Activated T-cell treated with anti-CD3 and anti-CD28 coated beads, Interleukin-2, amount 50 U/mL, for 4 hours (primary cell): ENCODE measurements at regions not wholly inside any gene's neighbourhood (a gene's known extent, or its start where the extent isn't known, plus 50 kb on each side); places are given as distances from the start of the nearest gene placed in this dataset.
"Not testable (repeated sequence)": the region's sequence is repeated elsewhere in the genome, so short reads cannot be mapped to it uniquely, and the experiment has no call there.

Experiments
- ATAC-seq, 2 donors: fragments of 200-7000 bp; cut with Tn5 transposase; one replicate each; pipeline ENCODE4 v1.10.0; 2021
- DNase-seq: peaks from one replicate; pipeline ENCODE4 v3.0.0-alpha.2; 2020
- H3K27me3 Mint-ChIP-seq: one replicate; pipeline ENCODE4 v1.8.0; 2021; ENCODE audit warnings: low read depth, mixed read lengths
- H3K36me3 Mint-ChIP-seq: one replicate; pipeline ENCODE4 v1.8.0; 2022; ENCODE audit warnings: mixed read lengths; ENCODE audit not compliant: insufficient read depth
- H3K4me1 Mint-ChIP-seq: one replicate; pipeline ENCODE4 v1.8.0; 2021; ENCODE audit warnings: low read depth, mixed read lengths
- H3K4me3 Mint-ChIP-seq: one replicate; pipeline ENCODE4 v1.8.0; 2021; ENCODE audit warnings: mild to moderate bottlenecking, moderate library complexity, mixed read lengths
- H3K9me3 Mint-ChIP-seq: one replicate; pipeline ENCODE4 v1.8.0; 2021; ENCODE audit warnings: mixed read lengths

GRCh38 chr1:232428036-232428645, 201.8 kb downstream of the SIPA1L2 start:
- Mint-ChIP-seq H3K9me3 (no peaks in the 10 kb centered on the region), H3K36me3 (peaks cover 4% of the 10 kb centered on the region), H3K27me3 (peaks cover 12% of the 10 kb centered on the region), H3K4me3 (no peak overlapping the region), H3K4me1 (no peaks in the 10 kb centered on the region)
- DNase-seq, result no peak
- no peak for ATAC-seq

DNA sequence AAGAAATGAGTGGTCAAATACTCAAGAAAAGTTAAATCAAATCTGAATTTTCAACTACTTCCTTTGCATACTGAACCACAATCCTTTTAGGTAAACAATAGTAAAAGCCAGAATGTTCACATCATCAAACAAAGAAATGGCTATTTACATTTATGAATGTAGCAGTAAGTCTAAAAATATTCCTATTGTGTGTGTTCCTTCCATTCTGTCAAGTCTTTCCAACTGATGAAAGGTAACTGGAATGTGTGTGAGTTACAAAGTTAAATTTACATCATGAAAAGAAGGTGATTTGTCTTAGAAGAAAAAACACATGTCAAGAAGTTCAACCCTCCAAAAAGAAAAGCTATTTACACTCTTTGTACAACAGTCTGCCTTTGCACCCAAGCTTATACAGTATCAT, 203.1 kb downstream of the SIPA1L2 start:
- ATAC-seq, result no peak
- Mint-ChIP-seq H3K4me1 (no peaks in the 10 kb centered on the region), H3K9me3 (no peaks in the 10 kb centered on the region), H3K4me3 (no peak overlapping the region), H3K36me3 (peaks cover 4% of the 10 kb centered on the region), H3K27me3 (peaks cover 9% of the 10 kb centered on the region)
- no peak for DNase-seq

- Mint-ChIP-seq H3K36me3 (peaks cover 4% of the 10 kb centered on the region), H3K4me3 (no peak overlapping the region)
- ATAC-seq, result no peak
Observed at GRCh38 chr1:232425421-232425820, 204.5 kb downstream of the SIPA1L2 start.

DNA sequence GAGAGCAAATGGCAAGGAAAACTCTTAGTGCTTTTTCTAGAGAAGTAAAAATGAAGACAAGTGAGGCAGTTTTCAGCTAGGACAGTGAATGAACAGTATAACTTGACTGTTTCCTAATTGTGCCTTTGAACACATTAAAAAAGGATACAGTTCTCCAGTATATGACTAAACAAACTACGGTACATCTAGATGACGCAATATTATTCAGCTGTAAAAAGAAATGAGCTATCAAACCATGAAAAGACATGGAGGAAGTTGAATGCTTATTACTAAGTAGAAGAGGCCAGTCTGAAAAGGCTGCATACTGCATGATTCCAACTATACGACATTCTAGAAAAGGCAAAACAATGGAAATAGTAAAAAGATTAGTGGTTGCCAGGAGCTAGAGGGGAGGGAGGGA, 206.3 kb downstream of the SIPA1L2 start:
- Mint-ChIP-seq H3K9me3 (no peaks in the 10 kb centered on the region), H3K4me3 (no peak overlapping the region), H3K36me3 (peaks cover 13% of the 10 kb centered on the region), H3K27me3 (peaks cover 5% of the 10 kb centered on the region), H3K4me1 (no peaks in the 10 kb centered on the region)
- DNase-seq (no peak), ATAC-seq (no peak)

More at GRCh38 chr1:232425421-232425820, 204.5 kb downstream of the SIPA1L2 start:
- Mint-ChIP-seq H3K27me3 (peaks cover 7% of the 10 kb centered on the region), H3K9me3 (no peaks in the 10 kb centered on the region), H3K4me1 (no peaks in the 10 kb centered on the region)
- no peak for DNase-seq

DNA sequence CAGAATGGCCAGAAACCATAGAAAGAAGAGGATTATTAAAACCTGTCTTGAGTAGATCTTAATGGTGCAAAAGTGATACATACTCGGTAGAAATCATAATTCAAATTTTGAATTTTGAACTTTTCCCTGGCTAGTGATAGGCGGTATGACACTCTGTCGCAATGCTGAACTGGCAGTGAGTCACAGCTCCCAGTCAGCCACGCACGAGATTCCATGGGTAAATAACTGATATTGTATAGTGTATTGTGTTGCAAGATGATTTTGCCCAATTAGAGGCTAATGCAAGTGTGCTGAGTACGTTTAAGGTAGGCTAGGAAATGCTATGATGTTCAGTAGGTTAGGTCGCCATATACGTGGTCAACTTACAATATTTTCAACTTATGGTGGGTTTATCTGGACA, 207.0 kb downstream of the SIPA1L2 start:
- DNase-seq (no peak), ATAC-seq (no peak)
- no peaks in the 10 kb centered on the region for H3K4me1 Mint-ChIP-seq
- H3K27me3 Mint-ChIP-seq, result peaks cover 3% of the 10 kb centered on the region
- peaks cover 13% of the 10 kb centered on the region for H3K36me3 Mint-ChIP-seq
- H3K9me3 Mint-ChIP-seq, result no peaks in the 10 kb centered on the region
- no peak overlapping the region for H3K4me3 Mint-ChIP-seq

DNA sequence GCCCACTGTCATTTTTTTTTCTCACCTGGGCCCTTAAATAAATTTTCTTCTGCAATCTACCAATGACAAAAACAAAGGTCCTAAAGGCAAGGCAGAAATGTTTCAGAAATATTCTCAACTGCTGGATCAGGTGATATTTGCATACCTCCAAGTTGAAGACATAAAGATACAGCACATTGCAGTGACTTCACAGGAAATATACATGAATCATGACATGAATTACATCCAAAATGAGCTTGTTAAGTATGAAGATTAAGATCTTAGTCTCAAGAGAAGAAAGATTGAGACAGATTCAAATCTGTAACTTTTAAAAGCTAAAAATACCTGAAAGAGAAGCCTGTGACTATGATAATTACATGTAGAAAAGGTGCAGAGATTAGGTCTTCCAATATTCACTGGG, 207.8 kb downstream of the SIPA1L2 start:
- peaks cover 13% of the 10 kb centered on the region for H3K36me3 Mint-ChIP-seq
- DNase-seq (no peak), ATAC-seq (no peak)
- H3K4me1 Mint-ChIP-seq, result no peaks in the 10 kb centered on the region
- no peaks in the 10 kb centered on the region for H3K9me3 Mint-ChIP-seq
- H3K4me3 Mint-ChIP-seq, result no peak overlapping the region
- H3K27me3 Mint-ChIP-seq, result peaks cover 3% of the 10 kb centered on the region

- Mint-ChIP-seq H3K4me1 (no peaks in the 10 kb centered on the region), H3K36me3 (peaks cover 13% of the 10 kb centered on the region), H3K27me3 (peaks cover 3% of the 10 kb centered on the region), H3K9me3 (no peaks in the 10 kb centered on the region), H3K4me3 (no peak overlapping the region)
- DNase-seq (no peak), ATAC-seq (no peak)
Observed at GRCh38 chr1:232421143-232421796, 208.7 kb downstream of the SIPA1L2 start.

DNA sequence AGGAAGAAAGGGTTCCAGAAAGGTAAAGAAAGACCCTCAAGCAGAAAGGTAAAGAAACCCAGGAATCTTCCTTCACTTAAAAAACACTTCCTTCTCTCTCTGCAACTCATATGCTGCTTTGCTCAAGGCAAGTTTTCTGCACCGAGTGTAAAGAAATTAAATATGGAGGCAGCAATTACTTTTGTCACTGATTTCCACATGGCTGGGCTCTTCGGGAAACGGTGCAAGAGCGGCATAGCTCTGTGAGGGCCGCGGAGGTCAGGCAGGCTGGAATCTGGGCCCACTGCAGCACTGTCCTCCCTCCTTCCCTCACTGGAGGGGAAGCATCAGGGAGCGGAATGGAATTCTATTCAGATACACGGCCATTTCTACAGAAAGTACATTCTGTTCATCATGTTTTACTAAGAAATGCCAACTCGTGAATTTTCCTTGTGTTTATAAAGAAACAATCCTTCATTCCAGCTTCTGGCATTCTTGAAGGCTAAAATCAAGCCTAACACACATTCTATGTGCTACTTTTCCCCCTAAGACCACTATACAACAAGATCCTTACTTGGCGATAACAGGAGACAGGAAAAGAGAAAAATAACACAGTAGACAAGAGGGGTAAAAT, 212.2 kb downstream of the SIPA1L2 start:
- Mint-ChIP-seq H3K27me3 (no peaks in the 10 kb centered on the region), H3K4me1 (no peaks in the 10 kb centered on the region), H3K36me3 (peaks cover 14% of the 10 kb centered on the region), H3K9me3 (no peaks in the 10 kb centered on the region), H3K4me3 (no peak overlapping the region)
- ATAC-seq, result no peak
- DNase-seq, result no peak

DNA sequence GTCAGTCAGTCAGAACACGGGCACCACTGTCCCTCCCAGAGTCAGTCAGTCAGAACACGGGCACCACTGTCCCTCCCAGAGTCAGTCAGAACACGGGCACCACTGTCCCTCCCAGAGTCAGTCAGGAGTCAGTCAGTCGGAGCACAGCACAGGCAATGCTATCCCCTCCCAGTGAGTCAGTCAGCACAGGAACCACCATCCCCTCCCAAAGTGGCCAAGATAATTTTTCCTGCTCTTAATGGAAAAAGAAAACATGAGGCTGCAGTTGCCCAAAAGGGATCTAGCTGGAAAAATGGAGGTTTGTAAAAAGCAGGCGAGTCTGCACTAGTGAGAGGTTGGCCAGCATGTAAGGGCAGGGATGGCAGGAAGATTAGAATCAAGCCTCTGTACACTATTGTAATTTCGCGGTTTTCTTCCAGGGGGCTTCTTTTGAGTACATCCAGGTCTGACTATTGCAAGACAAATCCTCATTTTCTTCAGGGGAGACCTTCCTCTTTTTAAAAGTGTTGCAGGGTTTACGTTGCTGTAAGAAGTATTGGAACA, 213.8 kb downstream of the SIPA1L2 start:
- ATAC-seq (no peak), DNase-seq (no peak)
- no peak overlapping the region for H3K4me3 Mint-ChIP-seq
- H3K9me3 Mint-ChIP-seq, result no peaks in the 10 kb centered on the region
- H3K36me3 Mint-ChIP-seq, result peaks cover 14% of the 10 kb centered on the region
- H3K27me3 Mint-ChIP-seq, result peaks cover 2% of the 10 kb centered on the region
- H3K4me1 Mint-ChIP-seq, result no peaks in the 10 kb centered on the region

DNA sequence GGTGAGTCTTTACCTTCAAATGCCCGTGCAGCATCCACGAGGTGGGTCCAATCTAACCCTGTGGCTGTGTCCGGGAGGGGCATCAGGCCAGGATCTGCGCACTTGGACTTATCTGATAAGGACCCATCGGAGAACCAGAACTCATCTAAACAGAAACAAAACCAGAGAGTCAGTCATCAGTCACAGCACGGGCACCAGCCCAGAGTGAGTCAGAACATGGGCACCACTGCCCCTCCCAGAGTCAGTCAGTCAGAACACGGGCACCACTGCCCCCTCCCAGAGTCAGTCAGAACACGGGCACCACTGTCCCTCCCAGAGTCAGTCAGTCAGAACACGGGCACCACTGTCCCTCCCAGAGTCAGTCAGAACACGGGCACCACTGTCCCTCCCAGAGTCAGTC, 214.5 kb downstream of the SIPA1L2 start:
- not testable (repeated sequence) for DNase-seq, H3K9me3 Mint-ChIP-seq, ATAC-seq, H3K4me1 Mint-ChIP-seq, H3K27me3 Mint-ChIP-seq, H3K4me3 Mint-ChIP-seq
- H3K36me3 Mint-ChIP-seq, result peaks cover 14% of the 10 kb centered on the region

- H3K36me3 Mint-ChIP-seq, result peaks cover 10% of the 10 kb centered on the region
- peaks cover 5% of the 10 kb centered on the region for H3K9me3 Mint-ChIP-seq
- H3K4me3 Mint-ChIP-seq, result no peak overlapping the region
Observed at GRCh38 chr1:232414100-232414499, 215.8 kb downstream of the SIPA1L2 start.

DNA sequence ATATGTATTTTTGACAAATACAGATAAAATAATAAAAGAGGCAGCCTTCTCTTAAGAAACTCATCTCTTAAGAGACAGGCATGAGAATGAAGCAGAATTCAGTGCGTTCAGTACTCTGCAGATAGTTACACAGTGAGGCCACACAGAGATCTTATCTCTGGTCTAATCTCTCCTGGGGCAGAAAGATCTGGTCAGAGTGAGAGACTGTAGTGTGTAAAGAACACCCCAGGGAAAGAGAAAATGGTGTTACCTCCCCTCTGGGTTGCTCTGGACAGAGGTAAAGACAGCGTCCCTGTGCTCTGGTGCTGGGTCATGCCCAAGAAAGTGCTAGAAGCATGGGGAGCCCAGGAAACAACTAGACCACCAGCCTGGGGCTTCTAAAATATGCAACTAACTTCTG, 216.3 kb downstream of the SIPA1L2 start:
- Mint-ChIP-seq H3K27me3 (peaks cover 2% of the 10 kb centered on the region), H3K9me3 (peaks cover 5% of the 10 kb centered on the region)

More at GRCh38 chr1:232414100-232414499, 215.8 kb downstream of the SIPA1L2 start:
- ATAC-seq (no peak), DNase-seq (no peak)
- Mint-ChIP-seq H3K27me3 (peaks cover 2% of the 10 kb centered on the region), H3K4me1 (no peaks in the 10 kb centered on the region)

DNA sequence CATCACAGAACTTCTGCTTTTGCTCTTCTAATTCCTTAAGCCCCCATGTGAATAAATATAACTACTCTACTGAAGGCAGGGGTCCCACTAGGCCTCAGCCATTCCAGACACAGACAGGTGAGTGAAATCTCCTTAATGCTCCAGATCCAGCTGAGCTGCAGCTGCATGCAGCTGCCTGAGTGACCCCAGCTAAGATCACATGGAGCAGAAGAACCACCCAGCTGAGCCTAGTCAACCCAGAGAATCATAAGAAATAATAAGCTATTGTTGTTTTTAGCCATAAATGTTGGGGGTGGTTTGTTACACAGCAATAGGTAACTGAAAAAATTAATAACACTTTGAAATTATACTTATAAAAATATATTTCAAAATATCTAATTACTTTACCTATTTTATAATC, 220.3 kb downstream of the SIPA1L2 start:
- no peaks in the 10 kb centered on the region for H3K4me1 Mint-ChIP-seq
- H3K36me3 Mint-ChIP-seq, result peaks cover 6% of the 10 kb centered on the region
- no peak overlapping the region for H3K4me3 Mint-ChIP-seq
- H3K27me3 Mint-ChIP-seq, result peaks cover 2% of the 10 kb centered on the region
- H3K9me3 Mint-ChIP-seq, result peaks cover 5% of the 10 kb centered on the region
- no peak for DNase-seq
- ATAC-seq, result no peak

More for the DNA sequence above, 216.3 kb downstream of the SIPA1L2 start:
- H3K4me1 Mint-ChIP-seq, result no peaks in the 10 kb centered on the region
- ATAC-seq (no peak), DNase-seq (no peak)
- no peak overlapping the region for H3K4me3 Mint-ChIP-seq
- peaks cover 7% of the 10 kb centered on the region for H3K36me3 Mint-ChIP-seq

- Mint-ChIP-seq H3K4me3 (no peak overlapping the region), H3K27me3 (no peaks in the 10 kb centered on the region), H3K4me1 (no peaks in the 10 kb centered on the region), H3K36me3 (peaks cover 1% of the 10 kb centered on the region), H3K9me3 (peaks cover 5% of the 10 kb centered on the region)
- no peak for DNase-seq
- ATAC-seq, result no peak
Observed at GRCh38 chr1:232407120-232407519, 222.8 kb downstream of the SIPA1L2 start.

GRCh38 chr1:232405781-232406180, 224.2 kb downstream of the SIPA1L2 start:
- H3K4me3 Mint-ChIP-seq, result no peak overlapping the region
- no peak for DNase-seq
- no peaks in the 10 kb centered on the region for H3K4me1 Mint-ChIP-seq
- H3K9me3 Mint-ChIP-seq, result peaks cover 5% of the 10 kb centered on the region
- peaks cover 6% of the 10 kb centered on the region for H3K36me3 Mint-ChIP-seq
- ATAC-seq, result no peak
- no peaks in the 10 kb centered on the region for H3K27me3 Mint-ChIP-seq
